ENCODE measurements at regions not wholly inside any gene's neighbourhood (a gene's known extent, or its start where the extent isn't known, plus 50 kb on each side); places are given as distances from the start of the nearest gene placed in this dataset.
"Not testable (repeated sequence)": the region's sequence is repeated elsewhere in the genome, so short reads cannot be mapped to it uniquely, and the experiment has no call there.

DNA sequence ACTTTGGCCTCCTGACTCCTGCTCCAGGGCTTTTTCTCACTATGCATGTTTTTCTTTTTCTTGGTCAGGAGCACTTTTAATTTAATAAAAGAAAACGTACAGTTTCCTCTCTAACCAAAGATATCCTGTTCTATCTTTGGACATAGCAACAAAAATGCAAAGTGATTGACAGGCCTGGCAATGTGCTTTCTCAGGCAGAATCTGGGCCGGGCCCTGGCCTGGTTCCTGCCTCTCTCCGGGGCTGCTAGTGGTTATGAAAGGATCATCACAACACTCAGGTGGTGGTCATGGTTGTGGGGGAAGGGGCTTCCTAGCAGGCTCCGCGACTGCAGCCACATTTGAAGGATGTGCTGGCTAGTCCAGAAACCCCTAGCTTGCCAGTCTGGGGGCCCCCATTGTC, 85.8 kb upstream of the USP24 start:
- no peak for DNase-seq (ENCODE audit: low read depth in 1 of 2, low spot score in 1 of 2)

DNA sequence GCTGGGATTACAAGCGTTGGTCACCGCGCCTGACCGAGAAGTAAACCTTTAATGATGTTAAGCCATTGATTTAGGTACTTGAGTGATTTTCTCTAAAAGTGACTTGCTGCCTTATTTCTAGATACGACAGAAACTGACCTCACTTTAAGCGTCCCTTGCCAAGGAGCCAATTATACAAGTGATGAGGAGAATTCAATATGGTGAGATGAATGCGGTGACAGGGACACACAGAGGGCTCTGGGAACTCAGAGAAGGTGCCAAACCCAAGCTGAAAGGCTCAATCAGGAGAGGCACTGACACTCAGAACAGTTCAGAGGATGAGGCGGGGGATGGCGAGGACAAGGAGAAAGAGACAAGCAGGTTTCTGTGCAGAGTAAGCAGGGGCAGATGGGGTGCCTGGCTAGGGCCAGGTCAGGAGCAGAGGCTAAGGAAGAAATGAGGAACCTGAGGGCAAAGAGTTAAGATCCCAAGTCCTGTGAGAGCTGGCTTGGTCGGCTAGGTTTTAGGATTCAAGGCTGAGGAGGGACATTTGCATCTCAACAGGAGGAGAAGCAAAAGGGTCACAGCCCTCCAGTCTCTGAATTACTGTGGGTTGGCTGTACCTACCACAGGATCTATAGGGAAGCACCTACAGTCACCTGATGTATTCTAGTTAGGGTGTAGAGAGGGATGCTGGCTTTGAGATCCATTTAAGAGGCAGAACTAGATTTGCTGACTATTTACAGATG, 83.2 kb upstream of the USP24 start:
- DNase-seq (ENCODE audit: low read depth in 1 of 2, low spot score in 1 of 2) = no peak

DNA sequence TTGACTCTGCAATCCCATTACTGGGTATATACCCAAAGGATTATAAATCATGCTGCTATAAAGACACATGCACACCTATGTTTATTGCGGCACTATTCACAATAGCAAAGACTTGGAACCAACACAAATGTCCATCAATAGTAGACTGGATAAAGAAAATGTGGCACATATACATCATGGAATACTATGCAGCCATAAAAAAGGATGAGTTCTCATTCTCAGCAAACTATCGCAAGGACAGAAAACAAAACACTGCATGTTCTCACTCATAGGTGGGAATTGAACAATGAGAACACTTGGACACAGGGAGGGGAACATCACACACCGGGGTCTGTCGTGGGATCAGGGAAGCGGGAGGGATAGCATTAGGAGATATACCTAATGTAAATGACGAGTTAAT, 81.1 kb upstream of the USP24 start:
- DNase-seq (ENCODE audit: low read depth in 1 of 2, low spot score in 1 of 2) = not testable (repeated sequence)

- no peak for DNase-seq (ENCODE audit: low read depth in 1 of 2, low spot score in 1 of 2)
Measured at GRCh38 chr1:55289614-55290013, 74.5 kb upstream of the USP24 start.

GRCh38 chr1:55289042-55289441, 73.9 kb upstream of the USP24 start:
- no peak for DNase-seq (ENCODE audit: low read depth in 1 of 2, low spot score in 1 of 2)

DNA sequence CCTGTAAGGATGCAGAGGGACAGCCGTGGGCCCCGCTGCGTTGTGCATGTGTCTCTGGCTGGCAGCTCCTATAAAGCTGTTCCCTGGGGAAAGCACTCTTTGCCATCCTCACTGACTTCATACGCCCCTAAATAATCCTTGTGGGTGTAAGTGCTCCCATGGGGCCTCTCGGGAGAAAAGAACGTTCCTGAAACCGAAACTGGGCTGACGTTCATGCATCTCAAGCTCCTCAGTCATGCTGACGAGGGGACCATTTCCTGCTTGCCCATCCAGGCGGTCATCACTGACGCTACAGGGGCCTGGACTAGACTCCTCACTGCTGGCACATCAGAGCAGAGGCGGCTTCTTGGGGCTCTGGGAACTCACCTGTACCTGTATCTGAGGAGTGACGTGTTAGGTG, 73.1 kb upstream of the USP24 start:
- DNase-seq (ENCODE audit: low read depth in 1 of 2, low spot score in 1 of 2) = no peak

DNA sequence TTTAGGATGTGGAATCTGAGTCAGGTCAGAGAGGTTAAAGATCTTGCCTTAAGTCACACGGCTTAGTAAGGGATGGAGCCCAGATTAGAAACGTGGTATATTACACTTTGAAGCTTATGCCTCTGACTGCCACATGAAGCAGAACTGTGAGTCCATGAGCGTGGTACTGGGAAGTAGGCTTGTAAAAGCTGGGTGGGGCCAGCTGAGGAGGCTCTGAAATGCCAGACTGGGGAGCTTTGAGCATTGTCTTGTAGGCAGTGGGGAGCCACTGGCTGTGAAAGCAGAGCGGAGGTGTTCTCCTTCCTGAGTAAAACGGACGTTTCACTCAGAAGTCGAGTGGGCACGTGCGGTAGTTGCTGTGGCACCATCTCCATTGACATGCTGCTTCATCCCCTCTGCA, 72.6 kb upstream of the USP24 start:
- no peak for DNase-seq (ENCODE audit: low read depth in 1 of 2, low spot score in 1 of 2)

DNA sequence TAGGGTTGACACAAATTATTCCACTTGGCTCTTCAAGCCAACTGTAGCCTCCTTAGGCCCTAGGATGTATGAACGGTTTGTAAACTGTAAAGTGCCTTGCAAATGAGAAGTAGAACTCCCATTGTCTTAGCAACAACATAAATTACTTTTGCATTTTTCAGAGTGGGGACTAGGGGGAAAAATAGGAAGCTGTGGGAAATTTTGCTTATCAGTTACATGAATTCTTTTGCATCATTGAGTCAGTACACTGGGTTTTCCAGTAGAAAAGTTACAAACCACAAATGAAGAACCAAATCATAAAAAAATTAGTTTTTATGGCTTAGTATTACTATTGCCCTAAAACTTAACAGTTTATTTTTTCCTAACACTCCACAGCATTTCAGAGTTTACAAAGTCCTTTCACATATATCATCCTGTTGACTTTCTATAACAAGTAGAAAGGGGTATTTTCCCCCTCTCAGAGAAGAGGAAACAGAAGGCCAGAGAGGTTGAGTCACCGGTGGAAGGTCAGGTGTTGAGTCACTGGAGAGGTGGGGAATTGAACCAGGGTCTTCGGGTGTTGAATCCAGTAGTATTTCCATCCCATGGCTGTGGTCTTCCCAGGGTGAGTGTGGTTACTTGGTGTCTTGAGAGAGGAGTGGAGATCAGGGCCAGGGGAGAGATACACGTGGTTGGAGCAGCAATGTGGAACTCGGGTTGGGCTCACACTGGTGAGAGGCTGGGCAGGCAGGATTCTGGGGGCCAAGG, 71.9 kb upstream of the USP24 start:
- DNase-seq (ENCODE audit: low read depth in 1 of 2, low spot score in 1 of 2) = no peak

GRCh38 chr1:55285834-55286233, 70.7 kb upstream of the USP24 start:
- DNase-seq (ENCODE audit: low read depth in 1 of 2, low spot score in 1 of 2) = no peak

- DNase-seq (ENCODE audit: low read depth in 1 of 2, low spot score in 1 of 2) = no peak
Measured at GRCh38 chr1:55284856-55285255, 69.7 kb upstream of the USP24 start.

DNA sequence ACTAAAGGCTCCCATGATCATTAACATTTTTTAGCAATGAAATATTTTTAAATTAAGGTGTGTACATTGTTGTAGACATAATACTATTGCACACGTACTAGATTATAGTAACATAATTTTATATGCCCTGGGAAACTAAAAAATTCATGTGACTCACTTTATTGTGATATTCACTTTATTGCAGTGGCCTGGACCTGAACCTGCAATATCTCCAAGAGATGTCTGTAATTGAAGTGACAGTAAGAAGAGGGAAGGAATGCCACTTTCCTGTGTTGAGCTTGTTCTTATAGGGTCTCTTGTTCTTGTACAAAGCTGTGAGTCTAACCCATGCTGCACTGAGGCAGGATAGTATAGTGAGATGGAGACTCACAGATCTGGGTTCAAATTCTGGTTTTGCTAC, 66.9 kb upstream of the USP24 start:
- DNase-seq (ENCODE audit: low read depth in 1 of 2, low spot score in 1 of 2) = no peak

DNA sequence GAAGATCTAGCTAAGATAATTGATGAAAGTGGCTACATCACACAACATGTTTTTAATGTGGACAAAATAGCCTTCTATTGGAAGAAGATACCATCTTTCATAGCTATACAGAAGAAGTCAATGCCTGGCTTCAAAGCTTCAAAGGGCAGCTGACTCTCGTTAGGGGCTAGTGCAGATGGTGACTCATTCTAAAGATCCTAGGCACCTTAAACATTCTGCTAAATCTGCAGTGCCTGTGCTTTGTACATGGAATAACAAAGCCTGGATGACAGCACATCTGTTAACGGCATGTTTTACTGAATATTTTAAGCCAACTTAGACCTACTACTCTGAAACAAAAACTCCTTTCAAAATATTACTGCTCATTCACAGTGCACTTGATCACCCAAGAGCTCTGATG, 65.6 kb upstream of the USP24 start:
- DNase-seq (ENCODE audit: low read depth in 1 of 2, low spot score in 1 of 2) = no peak

DNA sequence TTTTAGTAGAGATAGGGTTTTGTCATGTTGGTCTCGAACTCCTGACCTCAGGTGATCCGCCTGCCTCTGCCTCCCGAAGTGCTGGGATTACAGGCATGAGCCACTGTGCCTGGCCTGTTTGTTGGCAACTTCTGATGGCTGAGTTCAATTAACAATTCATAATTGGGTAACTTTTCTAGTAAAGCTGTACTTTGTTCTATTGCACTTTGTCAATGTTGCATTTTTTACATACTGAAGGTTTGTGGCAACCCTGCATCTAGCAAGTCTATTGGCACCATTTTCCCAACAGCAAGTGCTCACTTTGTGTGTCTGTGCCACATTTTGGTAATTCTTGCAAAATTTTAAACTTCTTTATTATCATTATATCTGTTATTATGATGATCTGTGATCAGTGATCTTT, 64.5 kb upstream of the USP24 start:
- DNase-seq (ENCODE audit: low read depth in 1 of 2, low spot score in 1 of 2) = no peak

GRCh38 chr1:55278378-55278777, 63.2 kb upstream of the USP24 start:
- DNase-seq (ENCODE audit: low read depth in 1 of 2, low spot score in 1 of 2) = no peak

- DNase-seq (ENCODE audit: low read depth in 1 of 2, low spot score in 1 of 2) = peak; percentile 50 to 64
Measured at GRCh38 chr1:55277377-55278130, 62.4 kb upstream of the USP24 start.

DNA sequence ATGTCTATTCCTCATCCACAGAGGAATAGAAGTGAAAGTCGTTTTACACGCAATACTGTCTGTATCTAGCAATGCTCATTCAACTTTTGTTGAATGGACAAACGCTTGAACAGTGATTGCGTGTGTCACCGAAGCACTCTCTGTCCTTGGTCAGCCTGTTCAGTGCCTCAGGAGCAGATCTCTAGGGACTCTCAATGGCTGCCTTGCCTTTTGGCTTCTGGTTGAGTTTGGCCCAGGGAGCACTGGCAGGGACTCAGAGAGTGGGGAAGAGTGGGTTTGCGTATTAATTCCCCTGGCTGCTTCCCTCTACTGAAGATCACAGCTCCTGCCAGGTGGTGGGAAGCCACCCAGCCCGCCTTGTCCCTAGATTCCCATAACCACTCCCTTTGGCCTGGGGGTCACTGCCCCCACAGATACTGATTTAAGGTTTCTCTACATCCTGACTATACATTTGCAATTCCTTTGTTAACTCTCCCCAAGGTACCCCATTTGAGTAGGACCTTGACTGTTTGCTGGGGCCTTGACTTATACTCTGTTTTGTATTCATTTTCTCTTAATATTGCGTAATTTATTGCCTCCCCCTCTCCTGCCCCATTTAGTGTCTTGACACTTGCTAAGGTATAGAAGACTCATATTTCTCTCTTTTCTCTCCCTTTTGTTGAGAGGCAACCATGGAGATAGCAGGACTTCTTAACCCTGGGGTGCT, 61.7 kb upstream of the USP24 start:
- DNase-seq (ENCODE audit: low read depth in 1 of 2, low spot score in 1 of 2) = no peak

GRCh38 chr1:55275941-55276341, 60.8 kb upstream of the USP24 start:
- DNase-seq (ENCODE audit: low read depth in 1 of 2, low spot score in 1 of 2) = no peak

DNA sequence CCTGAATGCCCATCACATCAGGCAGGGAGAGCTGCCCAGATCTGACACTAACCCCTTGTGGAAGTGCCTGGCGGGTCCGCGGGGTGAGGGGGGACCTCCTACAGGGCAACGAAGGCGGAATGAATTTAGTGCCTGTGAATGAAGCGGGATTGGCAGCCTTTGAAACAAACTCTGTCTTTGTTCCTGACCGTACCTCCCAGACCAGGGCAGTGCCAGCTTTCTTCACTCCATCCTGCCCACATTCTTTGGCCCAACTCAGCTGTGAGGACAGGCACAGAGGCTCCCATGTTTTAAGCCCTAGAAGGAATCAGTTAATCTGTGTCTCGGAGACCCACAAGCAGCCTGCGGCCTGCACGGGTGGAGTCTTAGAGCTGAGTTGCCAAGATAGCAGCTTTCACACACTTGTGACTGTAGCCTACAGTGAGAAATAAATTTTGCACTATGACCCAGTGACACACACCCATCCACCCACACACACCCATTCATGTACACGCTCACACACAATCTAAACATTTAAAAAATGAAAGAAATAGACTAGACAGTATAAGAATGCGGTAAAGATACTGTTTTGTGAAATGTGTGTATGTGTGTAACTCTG, 60.1 kb upstream of the USP24 start:
- DNase-seq (ENCODE audit: low read depth in 1 of 2, low spot score in 1 of 2) = no peak

DNA sequence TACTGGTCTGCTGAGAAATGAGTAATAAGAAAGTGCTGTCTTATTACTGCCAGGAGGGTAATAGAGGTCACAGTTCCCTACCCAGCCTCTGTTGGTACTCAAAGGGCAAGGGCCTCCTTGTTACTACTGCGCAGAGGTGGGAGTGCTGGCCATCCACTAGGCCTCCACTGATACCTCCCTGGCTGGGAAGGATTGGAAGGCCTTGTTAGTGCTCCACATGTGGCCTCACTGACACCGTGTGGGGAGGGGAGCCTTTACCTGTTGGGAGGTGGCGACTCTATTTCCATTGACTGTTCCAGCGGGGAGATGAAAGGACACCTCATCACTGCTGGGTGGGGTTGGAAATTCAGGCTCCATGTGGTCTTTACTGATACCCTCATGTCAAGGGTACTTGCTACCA, 57.8 kb upstream of the USP24 start:
- DNase-seq (ENCODE audit: low read depth in 1 of 2, low spot score in 1 of 2) = no peak

Measured in stimulated activated CD4-positive, alpha-beta T cell treated with anti-CD3 and anti-CD28 coated beads, Interleukin-15, amount 100 ng/mL, for 1 hour (primary cell).